NCI-H460 (cell line): ENCODE measurements at regions not wholly inside any gene's neighbourhood (a gene's known extent, or its start where the extent isn't known, plus 50 kb on each side); places are given as distances from the start of the nearest gene placed in this dataset.
"Not testable (repeated sequence)": the region's sequence is repeated elsewhere in the genome, so short reads cannot be mapped to it uniquely, and the experiment has no call there.

Source experiments
- DNase-seq: peaks from one replicate; pipeline ENCODE4 v3.0.0-alpha.2; 2016; ENCODE audit warnings: low read depth; ENCODE audit errors: extremely low read depth

DNA sequence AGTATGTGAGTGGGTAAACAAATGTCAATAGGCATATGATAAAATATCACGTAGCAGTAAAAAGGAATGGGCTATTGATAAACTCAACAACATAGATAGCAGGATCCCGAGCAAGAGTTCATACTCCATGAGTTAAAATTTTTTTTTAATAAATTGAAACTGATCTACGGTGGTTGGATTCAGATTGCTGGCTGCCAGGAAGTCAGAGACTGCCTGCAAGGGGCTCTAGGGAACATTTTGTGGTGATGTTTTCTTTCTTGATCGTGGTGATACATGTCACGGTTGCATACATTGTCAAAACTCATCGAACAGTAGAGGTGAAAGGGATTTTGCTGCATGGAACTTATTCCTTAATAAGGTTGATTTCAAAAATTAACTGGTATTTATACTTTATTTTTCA lies 62.6 kb upstream of the WNT7B start:
- DNase-seq = no peak

GRCh38 chr22:46040471-46041465 lies 63.8 kb upstream of the WNT7B start:
- no peak for DNase-seq

- no peak for DNase-seq
Measured at GRCh38 chr22:46041642-46042041, 64.7 kb upstream of the WNT7B start.

- DNase-seq = no peak
Measured at GRCh38 chr22:46042786-46043185, 65.8 kb upstream of the WNT7B start.

- DNase-seq = no peak
Measured at GRCh38 chr22:46043339-46043738, 66.4 kb upstream of the WNT7B start.

DNA sequence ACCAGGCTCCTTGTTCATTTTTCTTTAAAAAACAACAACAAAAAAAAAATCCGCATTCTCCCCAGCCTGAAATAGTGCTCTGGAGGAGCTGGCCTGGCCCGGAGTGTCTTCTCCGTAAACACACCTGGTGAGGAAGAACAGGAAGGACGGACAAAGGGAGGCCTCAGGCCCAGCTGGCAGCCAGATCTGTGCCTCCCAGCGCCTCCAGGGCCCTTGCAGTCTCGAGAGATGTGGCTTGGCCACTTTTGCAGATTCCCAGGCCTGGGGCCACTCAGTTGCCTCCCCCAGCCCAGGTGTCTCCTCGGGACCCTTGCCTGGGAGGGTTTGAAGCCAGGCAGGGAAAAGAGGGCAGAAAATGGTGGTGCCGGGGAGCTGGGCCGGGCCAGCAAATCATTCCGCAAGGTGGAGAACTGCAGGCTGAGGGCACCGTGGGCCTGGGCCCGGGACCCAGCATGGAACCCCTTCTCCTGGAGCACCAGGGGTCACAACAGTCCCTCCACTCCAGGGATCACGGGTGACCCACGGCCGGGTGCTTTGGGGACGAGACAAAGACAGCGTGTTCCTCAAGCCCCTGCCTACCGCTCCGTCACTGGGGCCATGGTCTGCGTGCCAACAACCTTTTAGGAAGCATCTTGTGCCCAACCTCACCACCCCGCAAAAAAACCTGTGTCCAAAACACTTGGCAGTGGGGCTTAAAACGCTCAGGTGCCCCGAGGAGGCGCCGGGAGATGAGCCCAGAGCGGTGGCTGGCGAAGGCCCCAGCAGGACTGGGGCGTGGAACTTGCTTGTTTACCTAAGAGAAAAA lies 67.1 kb upstream of the WNT7B start:
- no peak for DNase-seq

DNA sequence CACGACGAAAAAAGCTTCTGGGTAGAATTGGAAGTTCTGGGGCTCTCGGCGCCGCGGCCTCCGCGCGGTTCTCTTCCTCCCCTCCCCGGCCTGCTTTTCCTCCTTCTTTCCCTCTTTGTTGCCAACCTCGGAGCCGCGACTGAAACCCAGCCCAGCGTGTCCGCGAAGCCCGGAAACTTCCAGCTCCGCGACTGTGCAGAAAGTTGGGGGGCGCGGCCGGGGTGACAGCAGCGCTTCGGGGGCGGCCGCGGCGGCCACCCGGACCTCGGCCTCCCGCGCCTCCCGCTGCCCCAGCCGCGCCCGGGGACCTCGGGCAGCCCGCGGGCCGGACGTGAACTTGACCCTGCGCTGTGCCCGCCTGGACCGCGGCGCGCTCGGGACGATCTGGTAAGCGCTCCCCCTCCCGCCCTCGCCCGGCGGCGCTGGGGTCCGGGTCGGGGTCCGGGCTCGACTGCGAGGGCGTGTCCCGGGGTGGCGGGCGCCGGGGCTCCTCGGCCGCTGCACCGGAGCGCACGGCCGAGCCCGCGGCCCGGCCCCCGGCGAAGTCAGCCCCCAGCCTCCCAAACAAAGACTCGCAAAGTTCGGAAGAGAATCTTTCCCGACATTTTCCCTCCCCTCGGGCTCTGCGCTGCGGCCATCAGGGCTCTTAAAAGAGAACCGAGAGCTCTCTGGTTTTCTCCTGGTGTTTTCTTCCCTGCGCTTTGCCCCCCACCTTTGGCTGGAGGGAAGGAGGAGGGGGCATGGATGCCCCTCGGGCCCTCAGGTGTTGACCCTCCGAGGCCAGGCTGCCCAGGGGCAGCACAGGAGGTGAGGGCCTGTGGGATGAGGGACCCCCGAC lies 67.9 kb upstream of the WNT7B start:
- no peak for DNase-seq

- DNase-seq = no peak
Measured at GRCh38 chr22:46045459-46046298, 68.7 kb upstream of the WNT7B start.

GRCh38 chr22:46046299-46046685 lies 69.3 kb upstream of the WNT7B start:
- no peak for DNase-seq

DNA sequence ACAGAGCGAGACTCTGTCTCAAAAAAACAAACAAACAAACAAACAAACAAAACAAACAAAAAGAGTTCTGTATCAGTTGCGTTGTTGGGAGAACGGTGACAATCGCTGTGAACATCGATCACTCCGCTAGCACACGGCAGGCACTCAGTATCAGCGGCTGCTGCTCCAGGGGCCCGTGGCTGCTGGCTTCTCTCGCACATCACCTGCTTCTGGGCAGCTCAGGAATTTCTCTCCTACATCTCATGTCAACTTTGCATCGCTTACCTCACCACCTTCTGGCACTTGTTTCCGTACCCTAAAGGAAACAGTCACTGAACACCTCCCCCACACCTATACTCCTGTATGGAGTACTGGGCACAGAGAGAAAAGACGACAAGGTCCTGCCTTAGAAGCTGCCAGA lies 70.3 kb upstream of the WNT7B start:
- no peak for DNase-seq

DNA sequence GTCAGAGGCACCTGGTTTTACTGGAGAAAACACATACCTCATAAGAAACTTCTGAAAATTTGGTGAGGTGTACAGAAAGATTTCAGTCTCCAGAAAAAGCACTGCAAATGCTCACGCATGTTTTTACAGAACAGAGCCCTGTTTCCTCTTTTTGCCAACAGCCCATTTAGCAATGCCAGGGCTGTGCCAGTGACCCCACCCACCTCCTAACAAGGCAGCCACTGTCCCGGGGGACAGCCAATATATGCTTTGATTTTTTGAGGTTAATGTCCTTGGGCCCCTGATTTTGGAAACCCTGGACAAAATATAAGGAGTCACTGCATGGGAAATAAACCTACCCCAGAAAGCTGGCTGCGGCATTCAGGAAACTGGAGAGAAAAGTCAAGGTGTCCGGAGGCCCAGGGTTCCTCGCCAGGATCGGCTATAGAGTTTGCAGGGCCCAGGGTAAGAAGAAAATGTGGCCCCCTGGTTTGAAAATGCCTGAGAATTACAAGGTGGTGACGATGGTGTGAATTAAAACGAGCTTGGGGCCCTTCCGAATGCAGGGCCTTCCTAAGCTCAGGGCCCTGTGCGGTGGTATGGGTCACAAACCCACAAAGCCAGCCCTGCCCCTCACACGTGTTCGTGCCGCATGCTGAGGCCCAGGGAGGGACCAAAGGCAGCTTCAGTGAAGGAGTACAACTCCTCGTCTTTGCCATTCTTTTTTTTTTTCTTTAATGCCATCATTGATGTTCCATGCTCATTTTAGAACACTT lies 71.1 kb upstream of the WNT7B start:
- no peak for DNase-seq

GRCh38 chr22:46048661-46049060 lies 71.7 kb upstream of the WNT7B start:
- DNase-seq = not testable (repeated sequence)

DNA sequence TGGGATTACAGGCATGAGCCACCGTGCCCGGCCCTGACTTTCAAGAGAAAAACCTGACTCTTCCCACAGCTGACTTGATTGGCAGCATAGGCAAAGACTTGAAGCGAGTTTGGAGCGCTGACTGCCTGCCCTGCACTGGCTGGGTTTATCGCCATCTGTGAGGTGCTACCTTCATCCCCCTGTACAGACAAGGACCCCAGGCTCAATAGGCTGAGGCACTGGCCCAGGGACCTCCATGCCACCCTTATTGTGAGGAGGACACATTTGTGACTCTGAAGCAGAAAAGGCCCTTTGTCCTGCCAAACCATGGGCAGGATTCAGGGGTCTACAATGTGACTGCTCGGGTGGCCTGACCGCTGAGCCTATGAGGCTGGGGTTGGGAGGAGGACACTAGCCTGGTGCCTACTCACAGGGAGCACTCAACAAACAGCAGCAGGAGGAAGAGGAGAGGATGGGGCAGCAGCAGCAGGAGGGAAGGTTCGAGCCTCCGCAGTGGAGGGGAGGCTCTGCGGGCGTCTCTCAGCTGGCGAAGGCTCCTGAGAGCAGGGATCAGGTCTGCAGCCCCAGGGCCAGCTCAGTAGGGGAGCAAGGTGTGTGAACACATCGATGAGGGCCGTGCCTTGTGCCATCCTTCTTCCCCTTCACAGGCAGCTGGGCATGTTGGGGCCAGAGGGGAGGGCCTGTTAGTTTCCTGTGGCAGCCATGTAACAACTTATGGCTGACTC lies 72.9 kb upstream of the WNT7B start:
- DNase-seq = no peak

GRCh38 chr22:46050451-46050845 lies 73.5 kb upstream of the WNT7B start:
- DNase-seq = no peak

- no peak for DNase-seq
Measured at GRCh38 chr22:46050916-46051614, 74.1 kb upstream of the WNT7B start.

DNA sequence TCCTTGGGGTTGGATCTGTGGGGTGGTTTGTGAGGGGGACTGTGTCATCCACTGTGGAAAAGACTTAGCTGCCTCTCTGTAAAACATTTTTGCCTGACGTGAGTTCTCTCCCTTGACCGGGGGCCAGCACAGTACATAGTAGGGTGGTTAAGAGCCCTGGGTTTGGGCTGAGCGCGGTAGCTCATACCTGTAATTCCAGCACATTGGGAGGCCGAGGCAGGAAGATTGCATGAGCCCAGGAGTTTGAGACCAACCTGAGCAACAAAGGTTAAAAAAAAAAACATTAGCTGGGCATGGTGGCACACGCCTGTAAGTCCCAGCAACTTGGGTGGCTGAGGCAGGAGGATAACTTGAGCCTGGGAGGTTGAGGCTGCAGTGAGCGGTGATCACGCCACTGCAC lies 74.7 kb upstream of the WNT7B start:
- no peak for DNase-seq

GRCh38 chr22:46052331-46052771 lies 75.4 kb upstream of the WNT7B start:
- no peak for DNase-seq
